ENCODE measurements at regions not wholly inside any gene's neighbourhood (a gene's known extent, or its start where the extent isn't known, plus 50 kb on each side); places are given as distances from the start of the nearest gene placed in this dataset.

DNA sequence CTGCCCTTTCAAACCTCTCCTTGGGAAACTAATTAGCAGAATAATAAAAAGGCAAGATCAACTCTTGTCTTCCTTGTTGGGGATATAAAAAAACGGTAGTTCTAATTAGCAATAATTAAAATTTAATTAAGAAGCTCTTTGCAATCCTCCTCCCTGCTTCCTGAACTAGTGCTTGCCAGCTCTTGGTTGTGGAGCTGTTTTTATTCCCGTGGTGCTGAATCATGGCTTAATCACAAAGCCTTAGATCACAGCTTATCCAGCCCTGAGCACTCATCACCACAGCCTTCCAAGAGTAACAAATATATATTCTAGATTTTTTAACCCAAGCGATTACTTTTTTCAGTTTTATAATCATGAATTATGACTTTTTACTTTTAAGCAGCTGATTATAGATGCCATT is 63.2 kb upstream of the INSM2 start:
- H2BK20ac ChIP-seq (ENCODE audit: low read depth, low read length, poor library complexity, severe bottlenecking) = no peak overlapping the region
- no CpG with 5 or more reads among the region's 3 CpGs for WGBS (ENCODE audit: extremely low coverage, insufficient read length, low lambda C conversion rate)
- H4K20me1 ChIP-seq (ENCODE audit: control insufficient read depth, insufficient read depth, insufficient read length) = no peaks in the 10 kb centered on the region
- H3K23ac ChIP-seq (ENCODE audit: insufficient read length, low read depth, low read length) = no peak overlapping the region
- H3K79me1 ChIP-seq (ENCODE audit: insufficient read depth, low read depth, low read length, poor library complexity, severe bottlenecking) = no peaks in the 10 kb centered on the region
- H3K36me3 Mint-ChIP-seq (ENCODE audit: insufficient read depth in 1 of 3, low read depth in 3 of 3) = peaks cover 0 to 5% (median 2%) of the 10 kb centered on the region in 3 experiments; a peak in 2 of 7 replicates
- no peaks in the 10 kb centered on the region for H3K9me3 ChIP-seq (ENCODE audit: control insufficient read depth, low read depth, low read length)
- H4K91ac ChIP-seq (ENCODE audit: insufficient read length, low read depth, low read length) = no peak overlapping the region
- no peak for DNase-seq
- no peak overlapping the region for H3K4me2 ChIP-seq (ENCODE audit: insufficient read depth, insufficient read length, low read length)
- H4K8ac ChIP-seq (replicated peaks; ENCODE audit: insufficient read length, low read depth, low read length) = no peak overlapping the region
- H3K18ac ChIP-seq (ENCODE audit: insufficient read length, low read depth, low read length) = no peak overlapping the region
- H3K4me1 ChIP-seq (ENCODE audit: insufficient read depth, low read length) = no peaks in the 10 kb centered on the region
- no peak overlapping the region for H3K14ac ChIP-seq (ENCODE audit: insufficient read depth, low read length)
- no peak for TF ChIP-seq CTCF (conservative IDR thresholded peaks at IDR 0.05)
- H2BK12ac ChIP-seq (ENCODE audit: insufficient read length, low read depth, low read length) = no peak overlapping the region
- no peak overlapping the region for H2AK5ac ChIP-seq (ENCODE audit: insufficient read length, low read length)
- H3K79me2 ChIP-seq (ENCODE audit: insufficient read depth, low read length) = no peaks in the 10 kb centered on the region
- no peak overlapping the region for H3K9ac ChIP-seq (ENCODE audit: extremely low read depth, insufficient read length, low read length)
- no peak overlapping the region for H2AFZ ChIP-seq (ENCODE audit: low read length)
- H3T11ph ChIP-seq (ENCODE audit: low read length) = no peak overlapping the region
- H3K27me3 Mint-ChIP-seq (ENCODE audit: low read depth) = peaks cover 5% of the 10 kb centered on the region; the same call in 1 of the 2 replicates
- no peak overlapping the region for H2BK120ac ChIP-seq (ENCODE audit: low read depth, low read length, poor library complexity, severe bottlenecking)
- no peak overlapping the region for H2BK15ac ChIP-seq (ENCODE audit: low read depth, low read length)
- H3K4me3 Mint-ChIP-seq = no peak overlapping the region
- no peak overlapping the region for H4K5ac ChIP-seq (ENCODE audit: insufficient read length, low read depth, low read length)
- no peaks in the 10 kb centered on the region for H3K27me3 ChIP-seq (ENCODE audit: insufficient read depth, low read length)
- H3K56ac ChIP-seq (ENCODE audit: insufficient read length, low read depth, low read length) = no peak overlapping the region
- no peak overlapping the region for H3K27ac Mint-ChIP-seq
- no peaks in the 10 kb centered on the region for H3K23me2 ChIP-seq (ENCODE audit: insufficient read length, low read depth, low read length, poor library complexity, severe bottlenecking)
- H3K9me3 Mint-ChIP-seq = peaks cover 6 to 7% of the 10 kb centered on the region in 2 experiments; a peak in 4 of 5 replicates
- no peak overlapping the region for H2BK5ac ChIP-seq (ENCODE audit: insufficient read length, low read length)
- no peak overlapping the region for H3K27ac ChIP-seq (ENCODE audit: insufficient read length, low read depth, low read length)
- H3K4ac ChIP-seq (ENCODE audit: low read depth, low read length) = no peak overlapping the region
- peaks cover 11 to 16% of the 10 kb centered on the region in 2 experiments for H3K4me1 Mint-ChIP-seq
